ENCODE measurements at regions not wholly inside any gene's neighbourhood (a gene's known extent, or its start where the extent isn't known, plus 50 kb on each side); places are given as distances from the start of the nearest gene placed in this dataset.

GRCh38 chr5:84791730-84792129 is 407.1 kb upstream of the EDIL3 start:
- H3K4me1 ChIP-seq, result no peaks in the 10 kb centered on the region
- no peak for TF ChIP-seq CTCF (IDR thresholded peaks at IDR 0.05)
- no peak for TF ChIP-seq POLR2A (IDR thresholded peaks at IDR 0.05)
- no peaks in the 10 kb centered on the region for H3K27me3 ChIP-seq
- intact Hi-C loops (cut with DNase I), result no loop called here
- no peak overlapping the region for H3K27ac ChIP-seq
- H3K4me3 ChIP-seq (replicated peaks in 1 of 3), result no peak overlapping the region
- H3K36me3 ChIP-seq, result no peaks in the 10 kb centered on the region
- 73 to 76% methylated on average over 3 of the region's 3 CpGs for WGBS, 2 donors
- DNase-seq, result no peak
- H3K9me3 ChIP-seq, result no peaks in the 10 kb centered on the region

- H3K27ac ChIP-seq, result no peak overlapping the region
- TF ChIP-seq POLR2A (IDR thresholded peaks at IDR 0.05), result no peak
- no peak for TF ChIP-seq CTCF (IDR thresholded peaks at IDR 0.05)
- H3K36me3 ChIP-seq, result no peaks in the 10 kb centered on the region
- H3K9me3 ChIP-seq, result no peaks in the 10 kb centered on the region
- no peaks in the 10 kb centered on the region for H3K4me1 ChIP-seq
- intact Hi-C loops (cut with DNase I), result no loop called here
- no peak for DNase-seq
- H3K27me3 ChIP-seq, result no peaks in the 10 kb centered on the region
- H3K4me3 ChIP-seq (replicated peaks in 1 of 3), result no peak overlapping the region
These were observed 406.5 kb upstream of the EDIL3 start for GRCh38 chr5:84791138-84791537.

- 89% methylated on average over 1 of the region's 1 CpG for WGBS, 2 donors
- Histone ChIP-seq H3K4me3 (replicated peaks in 1 of 3) (no peak overlapping the region), H3K27ac (no peak overlapping the region), H3K4me1 (no peaks in the 10 kb centered on the region), H3K9me3 (no peaks in the 10 kb centered on the region), H3K27me3 (no peaks in the 10 kb centered on the region), H3K36me3 (no peaks in the 10 kb centered on the region)
- DNase-seq, result no peak
- intact Hi-C loops (cut with DNase I), result no loop called here
- no peak for TF ChIP-seq CTCF (IDR thresholded peaks at IDR 0.05)
- no peak for TF ChIP-seq POLR2A (IDR thresholded peaks at IDR 0.05)
These were observed 405.7 kb upstream of the EDIL3 start for GRCh38 chr5:84790406-84790805.

GRCh38 chr5:84783003-84783402 is 398.3 kb upstream of the EDIL3 start:
- TF ChIP-seq CTCF (IDR thresholded peaks at IDR 0.05), result no peak
- no peak for TF ChIP-seq POLR2A (IDR thresholded peaks at IDR 0.05)
- Histone ChIP-seq H3K4me1 (no peaks in the 10 kb centered on the region), H3K36me3 (no peaks in the 10 kb centered on the region), H3K4me3 (replicated peaks in 1 of 3) (no peak overlapping the region), H3K9me3 (no peaks in the 10 kb centered on the region), H3K27me3 (no peaks in the 10 kb centered on the region), H3K27ac (no peak overlapping the region)
- intact Hi-C loops (cut with DNase I), result no loop called here
- no peak for DNase-seq
- 89 to 97% methylated on average over 3 of the region's 3 CpGs for WGBS, 2 donors

- no peak overlapping the region for H3K27ac ChIP-seq
- no peak overlapping the region for H3K4me3 ChIP-seq (replicated peaks in 1 of 3)
- intact Hi-C loops (cut with DNase I), result no loop called here
- no peaks in the 10 kb centered on the region for H3K36me3 ChIP-seq
- no peaks in the 10 kb centered on the region for H3K27me3 ChIP-seq
- no peaks in the 10 kb centered on the region for H3K4me1 ChIP-seq
- no peak for DNase-seq
- 77 to 84% methylated on average over 2 of the region's 2 CpGs for WGBS, 2 donors
- H3K9me3 ChIP-seq, result no peaks in the 10 kb centered on the region
- TF ChIP-seq CTCF (IDR thresholded peaks at IDR 0.05), result no peak
- TF ChIP-seq POLR2A (IDR thresholded peaks at IDR 0.05), result no peak
These were observed 394.5 kb upstream of the EDIL3 start for GRCh38 chr5:84779186-84779585.
